RWPE1 (cell line): ENCODE measurements at regions not wholly inside any gene's neighbourhood (a gene's known extent, or its start where the extent isn't known, plus 50 kb on each side); places are given as distances from the start of the nearest gene placed in this dataset.
A peak's percentile ranks its signal among the peaks of the same experiment; 100 is the strongest.

Experiments used
- CTCF ChIA-PET: fragments of 350-600 bp; sonication (Branson Sonifier 250); formaldehyde crosslinking; extraction: SDS; loops from one replicate; lab custom pipeline; 2021; lab: Yijun Ruan, JAX
- POLR2A ChIA-PET: fragments of 400-600 bp; formaldehyde crosslinking; extraction: SDS; loops from one replicate; lab custom pipeline; 2020; ENCODE audit warnings: antibody characterized with exemption; ENCODE audit not compliant: low non-redundant PET; lab: Yijun Ruan, JAX
- DNase-seq: peaks from one replicate; pipeline ENCODE4 v3.0.0; 2012; ENCODE audit warnings: low spot score
- H3K27ac ChIP-seq: fragments of 450-650 bp; 2 replicates; pipeline ENCODE4 v1.5.1; 2017
- CTCF ChIP-seq: fragments of 450-650 bp; conservative IDR thresholded peaks from 2 replicates; pipeline ENCODE4 v1.5.1; 2017; ENCODE audit warnings: low read depth, mild to moderate bottlenecking

- no peak overlapping the region for H3K27ac ChIP-seq
- ChIA-PET POLR2A (no interaction called here), CTCF (no interaction called here)
- DNase-seq = no peak
- TF ChIP-seq CTCF = no peak
Observed at GRCh38 chr5:106877881-106878280, 792.9 kb downstream of the EFNA5 start.

GRCh38 chr5:106876665-106877194 is 794.0 kb downstream of the EFNA5 start:
- POLR2A ChIA-PET = no interaction called here

GRCh38 chr5:106876298-106876622 is 794.5 kb downstream of the EFNA5 start:
- no peak for TF ChIP-seq CTCF
- H3K27ac ChIP-seq = no peak overlapping the region
- ChIA-PET CTCF (interaction anchor here (0.7 kb wide), 1 partner anchor 669 kb away, joined by 7 read pairs; no protein-coding TSS in a partner anchor), POLR2A (no interaction called here)
- DNase-seq = no peak

More at GRCh38 chr5:106876665-106877194, 794.0 kb downstream of the EFNA5 start:
- CTCF ChIA-PET = interaction anchor here (0.6 to 0.7 kb wide), 3 partner anchors 669 to 1087 kb away, joined by 3 to 7 read pairs (median 4); no protein-coding TSS in a partner anchor
- no peak overlapping the region for H3K27ac ChIP-seq
- no peak for TF ChIP-seq CTCF
- no peak for DNase-seq

- ChIA-PET CTCF (no interaction called here), POLR2A (no interaction called here)
- TF ChIP-seq CTCF = peak; percentile 33; the same call in 1 of the 2 replicates
- DNase-seq = no peak
- H3K27ac ChIP-seq = no peak overlapping the region
Observed at GRCh38 chr5:106875591-106876297, 795.0 kb downstream of the EFNA5 start.

- TF ChIP-seq CTCF = no peak
- ChIA-PET CTCF (no interaction called here), POLR2A (no interaction called here)
- no peak overlapping the region for H3K27ac ChIP-seq
- DNase-seq = no peak
Observed at GRCh38 chr5:106874974-106875373, 795.8 kb downstream of the EFNA5 start.

- H3K27ac ChIP-seq = no peak overlapping the region
- POLR2A ChIA-PET = no interaction called here
- no peak for TF ChIP-seq CTCF
- CTCF ChIA-PET = interaction anchor here (0.5 kb wide), 1 partner anchor 14 kb away, joined by 3 read pairs; no protein-coding TSS in a partner anchor
- no peak for DNase-seq
Observed at GRCh38 chr5:106874531-106874930, 796.2 kb downstream of the EFNA5 start.
